ENCODE measurements at regions not wholly inside any gene's neighbourhood (a gene's known extent, or its start where the extent isn't known, plus 50 kb on each side); places are given as distances from the start of the nearest gene placed in this dataset.

DNA sequence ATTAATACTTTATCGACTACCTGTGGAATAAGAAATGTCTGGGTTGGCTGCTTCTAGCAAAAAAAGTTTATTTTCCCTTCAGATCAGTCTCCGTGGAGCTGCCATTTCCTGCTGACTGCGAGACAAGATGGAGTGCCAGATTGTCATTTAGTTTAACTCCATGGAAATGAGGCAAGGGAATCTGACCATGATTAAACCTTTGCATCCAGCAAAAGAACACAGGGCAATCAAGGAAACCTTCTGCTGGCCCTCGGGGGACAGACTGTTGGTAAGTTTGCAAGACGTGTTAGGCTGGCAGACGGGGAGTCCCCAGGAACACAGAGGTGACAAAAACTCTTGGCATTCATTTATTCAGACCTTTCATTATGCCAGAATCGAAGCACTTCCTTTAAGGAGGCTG, 52.2 kb upstream of the SPACA1 start:
- DNase-seq (ENCODE audit: low read depth), result no peak

DNA sequence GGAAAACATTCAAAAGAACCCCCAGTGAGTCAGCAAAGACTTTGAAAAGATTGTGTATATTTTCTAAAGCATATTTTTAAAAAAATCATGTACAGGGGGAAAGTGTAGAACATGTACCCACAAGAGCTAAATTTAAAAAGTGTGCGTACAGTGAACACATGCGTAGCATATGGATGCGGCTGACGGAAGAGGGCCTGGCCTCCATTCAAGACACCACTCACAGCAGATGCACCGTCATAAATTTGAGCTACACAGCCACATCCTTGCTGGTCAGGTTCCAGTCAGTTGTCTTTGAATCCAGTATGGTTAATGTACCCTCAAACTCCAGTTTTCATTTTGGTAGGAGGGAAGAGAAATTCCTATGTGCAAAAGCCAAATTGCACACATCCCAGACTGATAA, 54.3 kb upstream of the SPACA1 start:
- DNase-seq (ENCODE audit: low read depth), result no peak

DNA sequence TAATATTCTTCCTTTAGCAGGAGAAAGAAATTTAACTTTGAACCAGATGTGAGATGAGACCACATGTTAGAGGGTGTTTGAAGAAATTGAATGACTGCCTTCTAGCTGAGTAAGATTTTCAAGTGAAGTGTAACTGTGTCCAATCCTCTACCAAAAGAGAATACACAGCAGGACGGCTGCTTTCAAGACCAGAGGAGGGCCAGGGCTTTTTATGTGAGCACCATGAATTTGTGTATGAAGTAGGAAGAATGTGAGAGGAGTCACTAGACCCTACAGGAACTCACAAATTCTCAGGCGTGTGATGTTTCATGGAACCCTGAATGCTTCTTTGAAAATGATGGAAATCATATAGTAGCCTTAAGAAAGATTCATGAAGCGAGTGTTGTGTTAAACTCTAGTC, 56.8 kb upstream of the SPACA1 start:
- no peak for DNase-seq (ENCODE audit: low read depth)

DNA sequence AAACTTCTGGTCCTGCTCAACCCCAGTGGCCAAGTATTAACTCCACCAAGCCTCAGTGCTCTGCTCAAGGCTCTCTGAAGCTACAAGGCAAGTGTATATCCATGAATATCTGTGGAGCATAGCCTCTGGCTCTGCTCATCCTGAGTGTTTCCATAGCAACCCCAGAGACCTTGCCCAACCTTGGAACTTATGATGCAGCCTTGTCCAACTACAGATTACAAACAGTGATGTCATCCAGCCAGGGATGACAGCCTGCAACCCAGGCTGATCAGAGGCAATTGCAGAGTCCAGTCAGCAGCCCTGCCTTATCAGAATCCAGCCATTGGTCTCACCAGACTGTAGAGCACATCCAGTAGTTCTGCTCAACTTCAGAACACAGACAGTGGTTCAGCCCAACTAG, 65.5 kb upstream of the SPACA1 start:
- no peak for DNase-seq (ENCODE audit: low read depth)

DNA sequence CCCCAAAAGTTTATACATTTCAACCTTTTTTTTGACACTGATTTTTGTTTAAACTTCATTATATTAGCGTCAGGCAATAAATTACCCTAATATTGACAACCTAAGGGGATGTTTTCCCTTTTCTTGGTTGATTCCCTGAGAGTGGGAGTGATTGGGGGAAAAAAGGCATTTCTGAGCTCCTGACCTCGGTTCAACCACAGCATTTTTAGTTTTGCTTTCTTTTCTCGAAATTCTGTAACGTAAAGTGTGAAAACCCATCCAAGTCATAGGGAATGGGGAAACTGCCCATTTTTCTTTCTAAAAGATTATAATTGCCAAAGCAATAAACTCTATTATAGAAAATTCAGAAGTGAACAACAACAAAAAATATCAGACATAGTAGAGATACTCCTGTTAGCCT, 67.9 kb upstream of the SPACA1 start:
- DNase-seq (ENCODE audit: low read depth), result no peak

DNA sequence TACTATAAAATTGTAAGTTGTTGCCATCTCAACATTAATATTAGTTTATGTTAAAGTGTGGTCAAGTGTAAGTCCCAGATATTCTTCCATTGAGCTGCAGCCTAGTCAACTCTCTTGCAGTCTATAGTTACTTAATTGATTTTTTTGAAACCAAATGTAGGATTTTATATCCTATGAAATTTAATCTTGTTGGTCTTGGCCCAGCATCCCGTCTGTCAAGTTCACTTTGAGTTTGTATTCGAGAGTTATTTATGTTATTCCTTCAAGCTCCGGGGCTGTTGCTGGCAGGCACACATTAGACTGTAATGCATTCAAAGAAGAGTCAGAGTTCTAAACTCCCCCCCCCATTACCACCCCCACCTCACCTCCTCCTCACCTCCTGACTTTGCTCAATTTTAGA, 71.0 kb upstream of the SPACA1 start:
- DNase-seq (ENCODE audit: low read depth), result no peak

DNA sequence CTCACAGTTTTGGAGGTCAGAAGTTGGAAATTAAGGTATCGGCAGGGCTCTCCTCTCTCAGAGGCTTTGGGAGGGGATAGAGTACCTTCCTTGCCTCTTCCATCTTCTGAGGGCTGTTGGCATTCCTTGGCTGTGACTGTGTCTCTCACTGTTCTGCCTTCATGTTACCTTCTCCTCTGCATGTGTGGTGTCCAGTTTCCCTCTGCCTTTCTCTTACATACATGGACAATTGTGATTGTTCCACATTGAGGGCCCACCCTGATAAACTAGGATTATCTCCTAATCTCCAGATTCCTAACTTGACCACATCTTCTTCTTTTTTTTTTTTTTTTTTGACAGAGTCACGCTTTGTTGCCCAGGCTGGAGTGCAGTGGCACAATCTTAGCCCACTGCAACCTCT, 72.1 kb upstream of the SPACA1 start:
- DNase-seq (ENCODE audit: low read depth), result no peak

DNA sequence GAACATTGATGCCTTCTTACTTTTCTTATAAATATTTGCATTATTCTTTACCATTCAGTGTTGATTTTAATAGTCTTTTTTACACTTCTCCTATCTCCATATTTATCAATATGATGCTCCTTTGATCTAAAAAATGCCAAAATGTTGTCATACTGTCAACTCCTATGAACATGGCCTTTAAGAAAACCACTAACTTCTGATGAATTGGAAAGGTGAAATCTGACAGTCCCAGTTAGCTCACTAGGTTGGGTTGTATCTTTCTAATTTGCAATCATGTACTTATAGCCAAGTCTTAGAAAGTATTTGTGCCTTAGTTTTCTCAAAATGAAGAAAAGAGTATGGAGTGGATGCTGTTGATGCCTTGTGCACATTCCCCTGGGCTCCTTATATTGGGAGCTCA, 75.4 kb upstream of the SPACA1 start:
- no peak for DNase-seq (ENCODE audit: low read depth)

DNA sequence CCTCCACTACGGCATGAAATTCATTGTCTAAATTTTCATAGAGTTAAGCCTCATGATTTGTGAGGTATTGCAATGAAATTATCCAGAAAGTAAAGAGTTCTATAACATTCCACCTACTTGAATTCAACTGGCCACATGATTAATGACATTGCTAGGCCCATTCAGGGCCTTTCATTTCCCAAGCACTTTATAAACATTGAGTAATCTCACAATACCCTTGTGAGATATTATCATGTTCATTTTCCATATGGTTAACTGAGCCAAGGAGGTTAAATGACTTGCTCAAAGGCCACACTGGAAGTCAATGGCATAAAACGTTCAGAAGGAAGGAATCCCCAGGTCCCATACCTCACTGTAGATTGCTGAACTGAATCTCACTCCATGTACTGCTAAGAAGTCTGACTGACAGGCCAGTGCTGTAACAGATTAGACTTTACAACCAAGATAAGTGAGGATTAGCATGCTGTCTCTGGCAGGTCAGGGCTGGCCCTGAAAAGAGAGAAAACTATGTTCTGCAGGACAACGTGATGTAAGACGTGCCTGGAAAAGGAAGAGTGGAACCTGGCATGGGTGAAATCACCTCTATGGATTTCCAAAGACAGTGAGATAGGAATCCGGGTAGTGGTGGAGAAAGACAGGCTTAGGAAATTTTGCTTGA, 75.9 kb upstream of the SPACA1 start:
- DNase-seq (ENCODE audit: low read depth), result no peak

DNA sequence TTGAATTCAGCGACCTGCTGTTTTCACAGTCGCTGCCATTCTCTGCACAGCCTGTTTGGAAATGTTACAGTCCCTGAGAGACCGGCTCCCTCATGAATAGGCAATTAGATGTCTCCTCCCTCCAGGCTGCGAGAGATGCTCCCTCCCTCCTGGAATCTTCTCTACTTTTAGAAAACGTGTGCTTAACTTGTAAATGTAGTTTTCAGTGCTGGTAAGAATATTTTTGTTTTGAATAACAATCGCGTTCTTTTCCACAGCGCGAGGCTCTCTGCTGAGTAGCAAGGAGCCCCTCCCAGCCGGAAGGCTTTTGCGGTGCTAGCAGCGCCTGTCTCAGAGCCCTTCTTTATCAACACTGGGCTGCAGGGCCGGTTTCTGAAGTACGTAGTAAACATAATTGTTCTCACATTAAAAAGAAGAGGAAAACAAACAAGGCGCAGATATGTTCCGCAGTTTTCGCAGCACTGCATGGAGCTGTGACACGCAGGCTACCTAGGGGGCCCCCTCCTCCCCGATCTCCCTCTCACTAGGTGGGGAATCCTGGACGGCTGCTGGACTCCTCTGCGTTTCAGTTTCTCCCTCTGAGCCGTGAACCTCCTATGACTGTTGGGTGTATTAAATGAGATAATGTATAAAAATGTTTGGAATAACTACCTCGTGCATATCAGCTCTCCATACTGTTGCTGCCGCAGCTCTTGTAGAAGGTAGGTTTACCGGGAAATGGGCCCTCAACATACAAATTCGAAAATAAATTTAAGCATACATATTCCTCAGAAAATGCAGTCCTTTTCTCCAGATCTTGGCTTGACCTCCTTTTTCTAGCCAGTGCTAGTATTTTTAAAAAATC, 79.0 kb upstream of the SPACA1 start:
- no peak for DNase-seq (ENCODE audit: low read depth)

DNA sequence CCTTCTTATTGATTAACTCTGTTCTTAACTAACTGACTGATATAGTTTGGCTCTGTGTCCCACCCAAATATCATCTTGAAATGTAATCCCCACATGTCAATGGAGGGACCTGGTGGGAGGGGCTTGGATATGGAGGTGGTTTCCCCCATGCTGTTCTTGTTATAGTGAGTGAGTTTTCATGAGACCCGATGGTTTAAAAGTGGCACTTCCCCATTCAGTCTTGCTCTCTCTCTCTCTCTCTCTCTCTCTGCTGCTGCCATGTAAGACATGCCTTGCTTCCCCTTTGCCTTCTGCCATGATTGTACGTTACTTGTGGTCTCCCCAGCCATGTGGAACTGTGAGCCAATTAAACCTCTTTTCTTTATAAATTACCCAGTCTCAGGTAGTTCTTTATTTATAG, 81.8 kb upstream of the SPACA1 start:
- DNase-seq (ENCODE audit: low read depth), result no peak

DNA sequence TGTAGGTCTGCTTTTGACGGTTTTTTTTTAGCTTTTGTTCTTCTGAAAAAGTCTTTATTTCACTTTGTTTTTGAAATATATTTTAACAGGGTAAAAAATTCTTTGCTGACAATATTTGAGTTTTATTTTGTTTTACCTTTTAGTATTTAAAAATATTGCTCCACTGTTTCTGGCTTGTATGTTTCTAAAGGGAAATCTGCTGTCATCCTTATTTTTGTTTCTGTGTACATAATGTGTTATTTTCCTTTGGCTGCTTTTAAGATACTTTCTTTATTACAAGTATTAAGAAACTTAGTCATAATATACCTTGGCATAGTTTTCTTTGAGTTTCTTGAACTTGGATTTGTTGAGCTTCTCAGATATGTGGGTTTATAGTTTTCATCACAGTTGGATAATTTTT, 88.6 kb upstream of the SPACA1 start:
- no peak for DNase-seq (ENCODE audit: low read depth)

DNA sequence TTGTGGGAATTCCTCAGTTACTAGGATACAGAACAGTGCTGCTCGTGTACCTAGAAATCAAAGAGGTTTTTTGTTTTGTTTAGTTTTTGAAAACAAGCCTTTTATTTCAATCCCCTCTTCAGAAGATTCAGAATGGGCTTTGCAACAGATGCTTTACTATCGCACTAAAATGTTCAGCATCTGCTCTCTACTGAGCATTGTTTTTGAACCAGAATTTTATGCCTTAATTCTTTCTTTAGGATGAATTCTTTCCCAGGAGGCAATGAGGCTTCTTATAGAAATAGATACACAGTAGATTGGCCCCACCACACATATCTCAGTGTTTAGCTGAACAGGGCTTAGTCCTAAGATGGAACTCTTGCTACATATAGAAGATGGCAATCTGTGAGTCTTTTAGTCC, 95.9 kb upstream of the SPACA1 start:
- DNase-seq (ENCODE audit: low read depth), result no peak

DNA sequence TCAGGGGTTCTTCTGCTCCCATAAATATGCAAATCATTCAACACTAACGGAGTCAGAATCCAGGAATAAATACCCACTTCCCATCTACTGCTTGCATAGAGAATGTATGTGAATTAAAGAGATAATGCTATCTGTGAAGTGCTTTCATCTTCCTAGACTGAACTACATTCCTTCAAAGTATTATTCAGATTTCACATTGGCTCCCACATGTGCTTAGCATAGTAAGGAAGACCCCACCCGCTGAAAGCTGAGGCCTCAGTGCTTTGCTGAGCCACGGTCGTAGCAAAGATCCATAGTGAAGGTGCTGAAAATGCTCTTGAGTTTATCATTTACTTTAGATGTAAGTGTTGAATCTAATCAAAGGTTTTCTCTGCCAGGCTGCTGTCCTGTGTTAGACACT, 97.0 kb upstream of the SPACA1 start:
- DNase-seq (ENCODE audit: low read depth), result no peak

DNA sequence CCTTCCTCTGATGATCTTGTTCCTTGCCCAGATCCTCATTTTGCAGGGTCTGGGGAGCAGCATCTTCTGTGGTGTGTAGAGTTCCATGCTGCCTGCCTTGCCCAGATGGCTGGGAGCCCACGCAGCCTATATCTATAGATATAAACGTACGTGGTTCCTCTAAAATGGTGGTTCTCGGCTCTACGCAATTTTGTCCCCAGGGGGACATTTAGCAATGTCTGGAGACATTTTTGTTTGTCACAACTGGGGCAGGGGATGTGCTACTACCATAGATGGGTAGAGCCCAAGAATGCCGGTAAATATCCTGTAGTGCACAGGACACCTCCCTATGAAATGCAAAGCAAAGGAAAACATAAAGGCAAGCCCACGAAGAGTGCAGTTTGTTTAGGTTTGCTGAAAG, 98.4 kb upstream of the SPACA1 start:
- DNase-seq (ENCODE audit: low read depth), result no peak

DNA sequence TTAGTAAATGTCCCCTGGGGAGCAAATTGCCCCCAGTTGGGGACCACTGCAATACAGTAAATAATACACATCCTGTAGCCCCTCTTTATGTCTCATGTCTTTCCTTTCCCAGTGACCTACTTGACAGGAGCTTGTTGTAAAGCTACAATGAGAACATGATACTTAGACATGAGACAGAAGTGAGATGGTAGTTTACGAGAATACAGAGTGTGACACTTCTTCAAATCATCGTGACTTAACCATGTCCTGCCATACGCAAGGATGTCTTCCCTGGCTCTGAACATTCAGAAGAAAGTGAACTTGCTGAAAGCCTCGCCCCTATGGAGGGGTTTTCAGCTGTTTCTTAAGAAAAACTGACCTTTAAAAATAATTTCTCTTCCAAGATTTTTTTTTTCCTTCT, 101.0 kb upstream of the SPACA1 start:
- no peak for DNase-seq (ENCODE audit: low read depth)

DNA sequence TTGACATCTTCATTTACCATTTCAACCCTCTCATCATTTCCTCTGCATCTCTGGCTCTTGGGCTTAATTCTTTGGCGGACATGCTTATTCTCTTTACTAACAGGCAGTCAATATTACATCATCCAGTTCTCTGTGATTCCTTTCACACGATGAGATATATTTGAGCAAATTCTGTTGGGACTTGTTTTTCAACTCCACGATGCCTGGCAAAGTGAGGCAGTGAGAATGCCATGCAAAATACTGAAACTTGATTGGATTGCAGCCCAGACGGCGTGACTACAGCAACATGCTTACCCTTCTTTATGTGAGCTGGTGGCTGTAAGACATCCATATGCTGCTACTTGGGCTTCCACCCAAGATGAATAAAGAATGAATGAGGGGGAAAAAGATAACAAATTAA, 101.7 kb upstream of the SPACA1 start:
- DNase-seq (ENCODE audit: low read depth), result no peak

DNA sequence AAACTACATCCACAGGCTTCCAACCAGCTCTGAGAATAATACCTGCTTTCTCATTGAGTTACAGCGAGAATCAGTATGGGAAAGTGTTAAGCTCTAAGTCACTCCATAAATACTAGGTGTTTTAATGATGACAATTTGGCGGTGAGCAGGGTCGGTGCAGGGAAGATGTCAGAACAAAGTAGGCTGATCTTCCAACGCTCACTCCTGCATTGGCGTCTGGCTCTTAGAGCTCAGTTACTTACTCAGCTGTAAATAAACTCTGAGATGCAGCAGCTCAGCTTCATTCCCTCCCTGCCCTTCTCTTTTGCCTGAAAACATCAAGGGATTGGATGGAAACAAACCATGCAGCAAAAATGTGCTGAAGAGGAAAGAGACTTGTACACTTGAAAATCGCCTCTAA, 102.5 kb upstream of the SPACA1 start:
- no peak for DNase-seq (ENCODE audit: low read depth)

DNA sequence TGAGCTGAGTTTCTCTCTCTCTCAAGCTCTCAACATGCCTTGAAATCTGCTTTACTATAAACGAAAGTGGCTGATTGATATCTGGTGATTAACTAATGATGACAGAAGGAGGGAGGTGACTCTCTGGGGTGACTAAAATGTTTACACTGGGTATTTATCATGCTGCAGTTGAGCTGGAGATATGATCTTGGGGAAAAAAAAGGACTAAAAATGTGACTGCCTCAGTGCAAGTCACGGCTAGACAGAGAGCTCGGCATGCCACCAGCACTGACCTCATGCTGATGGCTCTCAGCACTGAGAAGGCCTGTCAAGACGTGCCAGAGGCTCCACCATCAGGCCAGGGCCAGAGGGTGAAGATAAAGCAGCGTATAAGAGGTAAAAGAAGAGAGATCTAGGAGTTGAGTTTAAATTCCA, 103.1 kb upstream of the SPACA1 start:
- no peak for DNase-seq (ENCODE audit: low read depth)

DNA sequence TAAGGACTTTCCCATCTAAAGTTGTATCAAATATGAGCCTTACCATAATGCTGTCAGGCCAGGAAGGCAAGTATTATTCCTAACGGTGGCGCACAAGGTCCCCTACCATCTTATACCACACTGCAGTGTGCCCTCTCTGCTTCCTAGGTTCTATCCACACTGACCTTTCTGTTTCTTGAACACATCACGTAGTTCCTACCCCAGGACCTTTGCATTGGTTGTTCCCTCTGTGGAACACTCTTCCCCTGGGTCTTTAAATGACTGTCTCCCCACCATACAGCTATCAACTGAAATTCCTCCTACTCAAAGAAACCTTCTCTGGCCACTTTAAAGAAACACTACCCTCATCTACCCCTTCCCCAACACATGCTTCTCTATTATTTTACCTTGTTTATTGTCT, 104.5 kb upstream of the SPACA1 start:
- no peak for DNase-seq (ENCODE audit: low read depth)

DNA sequence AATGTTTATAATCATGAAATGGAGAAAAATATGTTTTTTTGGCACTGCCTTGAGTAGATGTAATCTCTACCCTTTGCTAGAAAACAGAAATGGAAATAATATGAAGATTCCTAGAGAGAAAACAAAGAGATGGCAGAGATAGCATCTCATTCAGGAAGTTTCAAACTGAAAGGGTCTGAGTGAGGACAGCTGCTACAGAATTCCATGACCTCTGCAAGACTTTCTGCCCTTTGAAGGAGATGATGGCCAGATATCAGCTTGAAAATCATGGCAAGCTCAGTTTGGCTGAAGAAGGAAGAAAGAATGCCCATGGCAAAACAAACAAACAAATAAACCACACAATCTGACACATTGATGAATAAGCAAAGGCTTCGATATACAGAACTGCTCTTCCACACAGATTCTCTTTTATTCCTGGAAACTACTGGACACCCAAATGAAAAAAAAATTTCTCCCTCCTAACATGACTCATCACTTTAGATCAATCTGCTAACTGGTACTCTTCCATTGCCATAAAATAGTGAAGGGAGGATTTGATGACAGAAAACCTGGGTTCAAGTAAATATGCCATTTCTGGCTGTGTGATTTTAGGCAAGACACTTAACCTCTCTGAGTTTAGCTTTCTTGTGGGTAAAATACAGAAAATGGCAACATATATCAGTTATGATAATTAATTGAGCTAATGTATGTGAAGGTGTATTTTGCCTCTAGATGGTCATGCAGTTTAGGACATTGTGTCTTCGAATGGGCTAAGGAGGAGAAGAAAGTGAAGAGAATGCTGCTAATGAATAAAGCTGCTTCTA, 105.9 kb upstream of the SPACA1 start:
- DNase-seq (ENCODE audit: low read depth), result no peak

DNA sequence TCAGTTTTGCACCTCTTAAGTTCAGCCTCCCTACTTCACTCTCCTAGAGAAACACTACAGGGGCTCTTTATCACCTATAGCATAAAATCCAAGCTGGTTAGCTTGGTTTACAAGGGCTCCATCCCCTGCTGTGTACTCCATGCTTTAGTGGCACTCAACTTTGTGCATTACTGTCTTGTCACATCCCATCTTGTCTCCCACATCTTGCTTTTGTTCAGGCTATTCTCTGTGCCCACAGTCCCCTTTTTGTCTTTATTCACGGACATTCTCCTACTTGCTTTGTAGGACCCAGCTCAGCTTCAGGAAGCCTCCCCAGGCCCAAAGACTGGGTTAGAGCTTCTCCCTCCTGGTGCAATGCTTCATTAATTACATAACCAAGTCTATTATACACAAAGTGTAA, 107.9 kb upstream of the SPACA1 start:
- DNase-seq (ENCODE audit: low read depth), result no peak

DNA sequence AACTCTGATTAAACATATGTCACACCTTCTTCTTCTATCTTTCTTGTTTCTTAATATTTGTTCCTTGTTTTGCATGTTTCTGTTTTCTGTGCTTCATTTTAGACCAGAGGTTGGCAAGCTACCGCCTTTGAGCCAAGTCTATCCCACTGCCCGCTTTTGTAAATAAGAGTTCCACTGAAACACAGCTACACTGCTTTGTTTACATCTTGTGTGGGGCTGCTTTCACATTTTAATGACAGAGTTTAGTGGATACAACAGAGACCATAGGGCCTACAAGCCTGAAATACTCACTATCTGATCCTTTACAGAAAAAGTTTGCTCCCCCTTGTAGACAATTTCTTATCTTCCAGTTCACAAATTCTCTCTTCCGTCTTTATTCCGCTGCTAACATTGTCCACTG, 109.4 kb upstream of the SPACA1 start:
- DNase-seq (ENCODE audit: low read depth), result no peak

Measured in stimulated activated CD8-positive, alpha-beta memory T cell treated with anti-CD3 and anti-CD28 coated beads, Interleukin-15, amount 100 ng/mL, for 1 hour (primary cell).